ENCODE measurements at regions not wholly inside any gene's neighbourhood (a gene's known extent, or its start where the extent isn't known, plus 50 kb on each side); places are given as distances from the start of the nearest gene placed in this dataset.

DNA sequence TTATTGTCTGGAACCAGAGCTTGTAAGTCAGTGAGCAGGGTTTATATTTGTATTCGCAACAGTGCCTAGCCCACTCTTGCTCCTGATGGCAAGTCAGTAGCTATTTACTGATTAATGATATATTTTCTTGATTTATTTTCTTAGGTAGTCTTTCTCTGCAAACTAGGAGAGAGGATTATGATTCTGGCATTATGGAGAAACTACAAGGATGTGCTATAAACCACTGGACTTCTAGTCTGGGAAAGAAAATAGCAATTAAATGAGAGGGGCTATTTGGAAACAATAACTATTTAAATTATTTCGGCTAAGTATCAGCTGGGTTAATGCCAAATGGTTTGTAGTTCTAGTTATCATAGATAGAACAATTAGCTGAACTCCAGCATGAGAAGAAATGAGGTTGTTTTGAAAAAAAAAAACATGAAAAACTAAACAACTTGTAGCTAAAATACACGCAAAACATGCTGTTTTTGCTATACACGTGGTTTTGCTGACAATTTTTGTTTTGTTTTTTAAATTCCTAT, 304.9 kb upstream of the TCF21 start:
- H3K27me3 ChIP-seq (ENCODE audit: control insufficient read depth in 4 of 4, insufficient read depth in 4 of 4, low read length in 3 of 4): peaks cover 0 to 5% (median 0%) of the 10 kb centered on the region in 4 donors
- H3K36me3 ChIP-seq (ENCODE audit: control insufficient read depth in 4 of 4, insufficient read depth in 3 of 4, low read depth in 1 of 4, low read length in 3 of 4): no peaks in the 10 kb centered on the region
- no peak for TF ChIP-seq HNF4A (conservative IDR thresholded peaks at IDR 0.05)
- TF ChIP-seq NR2F2 (IDR thresholded peaks at IDR 0.05): no peak
- no peak for TF ChIP-seq RAD21 (IDR thresholded peaks at IDR 0.05)
- TF ChIP-seq, protein P1, sequence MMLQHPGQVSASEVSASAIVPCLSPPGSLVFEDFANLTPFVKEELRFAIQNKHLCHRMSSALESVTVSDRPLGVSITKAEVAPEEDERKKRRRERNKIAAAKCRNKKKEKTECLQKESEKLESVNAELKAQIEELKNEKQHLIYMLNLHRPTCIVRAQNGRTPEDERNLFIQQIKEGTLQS (IDR thresholded peaks at IDR 0.05): no peak
- no peak for TF ChIP-seq FOXA2 (IDR thresholded peaks at IDR 0.05)
- TF ChIP-seq, protein P2, sequence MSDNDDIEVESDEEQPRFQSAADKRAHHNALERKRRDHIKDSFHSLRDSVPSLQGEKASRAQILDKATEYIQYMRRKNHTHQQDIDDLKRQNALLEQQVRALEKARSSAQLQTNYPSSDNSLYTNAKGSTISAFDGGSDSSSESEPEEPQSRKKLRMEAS (IDR thresholded peaks at IDR 0.05): no peak
- no peak for TF ChIP-seq EGR1 (IDR thresholded peaks at IDR 0.05; ENCODE audit: low read depth in 2 of 2)
- no peak for TF ChIP-seq TAF1 (conservative IDR thresholded peaks at IDR 0.05)
- no peak for TF ChIP-seq JUND (IDR thresholded peaks at IDR 0.05)
- no peak overlapping the region for H3K4me3 ChIP-seq (ENCODE audit: low read depth in 1 of 3, low read length in 3 of 3)
- peaks cover 0 to 13% (median 1%) of the 10 kb centered on the region in 4 donors for H3K9me3 ChIP-seq (ENCODE audit: control insufficient read depth in 4 of 4, low read length in 3 of 4)
- no peaks in the 10 kb centered on the region for H3K4me1 ChIP-seq (ENCODE audit: control insufficient read depth in 4 of 4, insufficient read depth in 4 of 4, low read length in 3 of 4)
- no peak for DNase-seq (ENCODE audit: low spot score)
- no peak overlapping the region for H3K27ac ChIP-seq (ENCODE audit: low read depth in 1 of 2, low read length in 2 of 2)
- H3K9ac ChIP-seq (ENCODE audit: low read depth in 1 of 2, low read length in 2 of 2): no peak overlapping the region
- 69% methylated on average over 4 of the region's 4 CpGs for WGBS

DNA sequence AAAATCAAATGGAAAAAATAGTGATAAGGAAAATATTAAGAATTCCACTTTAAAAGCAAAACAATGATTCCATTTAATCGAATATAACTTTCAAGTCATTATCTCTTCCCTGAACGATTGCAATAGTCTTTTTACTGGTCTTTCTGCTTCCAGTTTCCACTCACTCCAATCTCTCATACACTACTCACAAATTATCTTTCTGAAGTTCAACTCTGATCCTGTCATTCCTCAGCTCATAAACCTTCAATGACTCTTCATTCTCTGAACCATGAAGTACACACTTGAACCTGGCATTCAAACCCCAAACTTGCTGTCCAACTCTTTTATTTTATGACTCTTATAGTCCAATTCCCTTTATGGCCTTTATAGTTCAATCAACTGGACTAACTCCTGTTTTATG, 304.1 kb upstream of the TCF21 start:
- no peak for DNase-seq (ENCODE audit: low spot score)
- Histone ChIP-seq H3K27me3 (ENCODE audit: control insufficient read depth in 4 of 4, insufficient read depth in 4 of 4, low read length in 3 of 4) (peaks cover 0 to 5% (median 0%) of the 10 kb centered on the region in 4 donors), H3K36me3 (ENCODE audit: control insufficient read depth in 4 of 4, insufficient read depth in 3 of 4, low read depth in 1 of 4, low read length in 3 of 4) (no peaks in the 10 kb centered on the region), H3K9me3 (ENCODE audit: control insufficient read depth in 4 of 4, low read length in 3 of 4) (peaks cover 0 to 13% (median 1%) of the 10 kb centered on the region in 4 donors), H3K9ac (ENCODE audit: low read depth in 1 of 2, low read length in 2 of 2) (no peak overlapping the region), H3K27ac (ENCODE audit: low read depth in 1 of 2, low read length in 2 of 2) (no peak overlapping the region), H3K4me1 (ENCODE audit: control insufficient read depth in 4 of 4, insufficient read depth in 4 of 4, low read length in 3 of 4) (no peaks in the 10 kb centered on the region), H3K4me3 (ENCODE audit: low read depth in 1 of 3, low read length in 3 of 3) (no peak overlapping the region)
- WGBS: 72% methylated on average over 2 of the region's 2 CpGs
- no peak for TF ChIP-seq FOXA2 (IDR thresholded peaks at IDR 0.05)
- TF ChIP-seq RXRA (IDR thresholded peaks at IDR 0.05): no peak
- TF ChIP-seq GABPA (IDR thresholded peaks at IDR 0.05 in 1 of 2, conservative IDR thresholded peaks at IDR 0.05 in 1 of 2): no peak
- no peak for TF ChIP-seq HNF4A (conservative IDR thresholded peaks at IDR 0.05)
- no peak for TF ChIP-seq TAF1 (conservative IDR thresholded peaks at IDR 0.05)
- TF ChIP-seq, protein P3, sequence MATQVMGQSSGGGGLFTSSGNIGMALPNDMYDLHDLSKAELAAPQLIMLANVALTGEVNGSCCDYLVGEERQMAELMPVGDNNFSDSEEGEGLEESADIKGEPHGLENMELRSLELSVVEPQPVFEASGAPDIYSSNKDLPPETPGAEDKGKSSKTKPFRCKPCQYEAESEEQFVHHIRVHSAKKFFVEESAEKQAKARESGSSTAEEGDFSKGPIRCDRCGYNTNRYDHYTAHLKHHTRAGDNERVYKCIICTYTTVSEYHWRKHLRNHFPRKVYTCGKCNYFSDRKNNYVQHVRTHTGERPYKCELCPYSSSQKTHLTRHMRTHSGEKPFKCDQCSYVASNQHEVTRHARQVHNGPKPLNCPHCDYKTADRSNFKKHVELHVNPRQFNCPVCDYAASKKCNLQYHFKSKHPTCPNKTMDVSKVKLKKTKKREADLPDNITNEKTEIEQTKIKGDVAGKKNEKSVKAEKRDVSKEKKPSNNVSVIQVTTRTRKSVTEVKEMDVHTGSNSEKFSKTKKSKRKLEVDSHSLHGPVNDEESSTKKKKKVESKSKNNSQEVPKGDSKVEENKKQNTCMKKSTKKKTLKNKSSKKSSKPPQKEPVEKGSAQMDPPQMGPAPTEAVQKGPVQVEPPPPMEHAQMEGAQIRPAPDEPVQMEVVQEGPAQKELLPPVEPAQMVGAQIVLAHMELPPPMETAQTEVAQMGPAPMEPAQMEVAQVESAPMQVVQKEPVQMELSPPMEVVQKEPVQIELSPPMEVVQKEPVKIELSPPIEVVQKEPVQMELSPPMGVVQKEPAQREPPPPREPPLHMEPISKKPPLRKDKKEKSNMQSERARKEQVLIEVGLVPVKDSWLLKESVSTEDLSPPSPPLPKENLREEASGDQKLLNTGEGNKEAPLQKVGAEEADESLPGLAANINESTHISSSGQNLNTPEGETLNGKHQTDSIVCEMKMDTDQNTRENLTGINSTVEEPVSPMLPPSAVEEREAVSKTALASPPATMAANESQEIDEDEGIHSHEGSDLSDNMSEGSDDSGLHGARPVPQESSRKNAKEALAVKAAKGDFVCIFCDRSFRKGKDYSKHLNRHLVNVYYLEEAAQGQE (IDR thresholded peaks at IDR 0.05): no peak
- TF ChIP-seq, protein P1 (IDR thresholded peaks at IDR 0.05): no peak
- TF ChIP-seq EGR1 (IDR thresholded peaks at IDR 0.05; ENCODE audit: low read depth in 2 of 2): no peak
- TF ChIP-seq, protein P4, sequence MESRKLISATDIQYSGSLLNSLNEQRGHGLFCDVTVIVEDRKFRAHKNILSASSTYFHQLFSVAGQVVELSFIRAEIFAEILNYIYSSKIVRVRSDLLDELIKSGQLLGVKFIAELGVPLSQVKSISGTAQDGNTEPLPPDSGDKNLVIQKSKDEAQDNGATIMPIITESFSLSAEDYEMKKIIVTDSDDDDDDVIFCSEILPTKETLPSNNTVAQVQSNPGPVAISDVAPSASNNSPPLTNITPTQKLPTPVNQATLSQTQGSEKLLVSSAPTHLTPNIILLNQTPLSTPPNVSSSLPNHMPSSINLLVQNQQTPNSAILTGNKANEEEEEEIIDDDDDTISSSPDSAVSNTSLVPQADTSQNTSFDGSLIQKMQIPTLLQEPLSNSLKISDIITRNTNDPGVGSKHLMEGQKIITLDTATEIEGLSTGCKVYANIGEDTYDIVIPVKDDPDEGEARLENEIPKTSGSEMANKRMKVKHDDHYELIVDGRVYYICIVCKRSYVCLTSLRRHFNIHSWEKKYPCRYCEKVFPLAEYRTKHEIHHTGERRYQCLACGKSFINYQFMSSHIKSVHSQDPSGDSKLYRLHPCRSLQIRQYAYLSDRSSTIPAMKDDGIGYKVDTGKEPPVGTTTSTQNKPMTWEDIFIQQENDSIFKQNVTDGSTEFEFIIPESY (IDR thresholded peaks at IDR 0.05): no peak
- TF ChIP-seq, protein P5, sequence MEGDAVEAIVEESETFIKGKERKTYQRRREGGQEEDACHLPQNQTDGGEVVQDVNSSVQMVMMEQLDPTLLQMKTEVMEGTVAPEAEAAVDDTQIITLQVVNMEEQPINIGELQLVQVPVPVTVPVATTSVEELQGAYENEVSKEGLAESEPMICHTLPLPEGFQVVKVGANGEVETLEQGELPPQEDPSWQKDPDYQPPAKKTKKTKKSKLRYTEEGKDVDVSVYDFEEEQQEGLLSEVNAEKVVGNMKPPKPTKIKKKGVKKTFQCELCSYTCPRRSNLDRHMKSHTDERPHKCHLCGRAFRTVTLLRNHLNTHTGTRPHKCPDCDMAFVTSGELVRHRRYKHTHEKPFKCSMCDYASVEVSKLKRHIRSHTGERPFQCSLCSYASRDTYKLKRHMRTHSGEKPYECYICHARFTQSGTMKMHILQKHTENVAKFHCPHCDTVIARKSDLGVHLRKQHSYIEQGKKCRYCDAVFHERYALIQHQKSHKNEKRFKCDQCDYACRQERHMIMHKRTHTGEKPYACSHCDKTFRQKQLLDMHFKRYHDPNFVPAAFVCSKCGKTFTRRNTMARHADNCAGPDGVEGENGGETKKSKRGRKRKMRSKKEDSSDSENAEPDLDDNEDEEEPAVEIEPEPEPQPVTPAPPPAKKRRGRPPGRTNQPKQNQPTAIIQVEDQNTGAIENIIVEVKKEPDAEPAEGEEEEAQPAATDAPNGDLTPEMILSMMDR (IDR thresholded peaks at IDR 0.05; ENCODE audit: low read depth, low read length, missing input control): no peak
- no peak for TF ChIP-seq JUND (IDR thresholded peaks at IDR 0.05)
- no peak for TF ChIP-seq NR2F2 (IDR thresholded peaks at IDR 0.05)
- no peak for TF ChIP-seq RAD21 (IDR thresholded peaks at IDR 0.05)
- TF ChIP-seq SP1 (IDR thresholded peaks at IDR 0.05): no peak
- no peak for TF ChIP-seq HNF4G (IDR thresholded peaks at IDR 0.05)
- TF ChIP-seq, protein P2 (IDR thresholded peaks at IDR 0.05): no peak
- no peak for TF ChIP-seq FOXA1 (IDR thresholded peaks at IDR 0.05)
